ENCODE measurements at regions not wholly inside any gene's neighbourhood (a gene's known extent, or its start where the extent isn't known, plus 50 kb on each side); places are given as distances from the start of the nearest gene placed in this dataset.

DNA sequence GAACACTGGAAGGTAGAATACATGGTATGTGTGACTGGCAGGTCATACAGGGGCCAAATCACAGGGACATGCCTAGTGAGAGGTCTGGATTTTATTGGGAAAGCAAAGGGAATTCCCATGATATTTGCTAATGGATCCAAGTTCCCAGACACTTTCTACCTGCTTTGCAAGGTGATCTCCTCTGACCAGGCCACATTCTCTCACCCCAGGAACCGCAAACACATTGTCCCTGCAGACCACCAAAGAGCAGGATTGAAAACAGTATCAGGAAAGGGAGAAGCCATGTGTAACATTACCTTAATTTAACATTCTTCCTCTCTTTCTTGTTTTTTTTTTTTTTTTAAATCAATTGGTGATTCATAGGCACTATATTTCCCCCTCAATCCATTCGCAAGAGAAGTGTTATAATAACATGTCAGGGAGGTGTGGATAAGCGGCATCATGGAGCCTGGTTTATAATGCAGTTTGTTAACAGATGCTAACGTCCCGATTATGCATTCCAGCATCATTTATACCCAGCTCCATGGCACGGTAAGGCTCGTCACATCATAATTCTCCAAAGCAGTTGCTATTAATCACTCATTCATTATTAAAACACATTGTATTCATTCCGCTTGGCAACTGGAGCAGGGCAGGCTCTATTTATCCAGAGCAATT lies 155.1 kb upstream of the CCL2 start:
- TF ChIP-seq, protein P1, sequence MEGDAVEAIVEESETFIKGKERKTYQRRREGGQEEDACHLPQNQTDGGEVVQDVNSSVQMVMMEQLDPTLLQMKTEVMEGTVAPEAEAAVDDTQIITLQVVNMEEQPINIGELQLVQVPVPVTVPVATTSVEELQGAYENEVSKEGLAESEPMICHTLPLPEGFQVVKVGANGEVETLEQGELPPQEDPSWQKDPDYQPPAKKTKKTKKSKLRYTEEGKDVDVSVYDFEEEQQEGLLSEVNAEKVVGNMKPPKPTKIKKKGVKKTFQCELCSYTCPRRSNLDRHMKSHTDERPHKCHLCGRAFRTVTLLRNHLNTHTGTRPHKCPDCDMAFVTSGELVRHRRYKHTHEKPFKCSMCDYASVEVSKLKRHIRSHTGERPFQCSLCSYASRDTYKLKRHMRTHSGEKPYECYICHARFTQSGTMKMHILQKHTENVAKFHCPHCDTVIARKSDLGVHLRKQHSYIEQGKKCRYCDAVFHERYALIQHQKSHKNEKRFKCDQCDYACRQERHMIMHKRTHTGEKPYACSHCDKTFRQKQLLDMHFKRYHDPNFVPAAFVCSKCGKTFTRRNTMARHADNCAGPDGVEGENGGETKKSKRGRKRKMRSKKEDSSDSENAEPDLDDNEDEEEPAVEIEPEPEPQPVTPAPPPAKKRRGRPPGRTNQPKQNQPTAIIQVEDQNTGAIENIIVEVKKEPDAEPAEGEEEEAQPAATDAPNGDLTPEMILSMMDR (IDR thresholded peaks at IDR 0.05; ENCODE audit: low read depth, low read length), result no peak
- no peak for TF ChIP-seq EZH2phosphoT487 (IDR thresholded peaks at IDR 0.05; ENCODE audit: low read depth)

Measured in OCI-LY3 (cell line).